NCI-H1105 (cell line): ENCODE measurements at regions not wholly inside any gene's neighbourhood (a gene's known extent, or its start where the extent isn't known, plus 50 kb on each side); places are given as distances from the start of the nearest gene placed in this dataset.

Experiments used
- DNase-seq: peaks from one replicate; lab custom pipeline; 2025; lab: John Stamatoyannopoulos, UW

- DNase-seq = no peak
Measured at GRCh38 chr15:95394186-95395067, 936.1 kb upstream of the NR2F2 start.

- no peak for DNase-seq
Measured at GRCh38 chr15:95400428-95400827, 930.1 kb upstream of the NR2F2 start.

GRCh38 chr15:95401587-95401986, 928.9 kb upstream of the NR2F2 start:
- no peak for DNase-seq

GRCh38 chr15:95405447-95405846, 925.1 kb upstream of the NR2F2 start:
- DNase-seq = no peak

GRCh38 chr15:95407534-95407933, 923.0 kb upstream of the NR2F2 start:
- DNase-seq = no peak

GRCh38 chr15:95409211-95409610, 921.3 kb upstream of the NR2F2 start:
- no peak for DNase-seq

- no peak for DNase-seq
Measured at GRCh38 chr15:95409626-95410310, 920.7 kb upstream of the NR2F2 start.

GRCh38 chr15:95410757-95411156, 919.7 kb upstream of the NR2F2 start:
- DNase-seq = no peak

GRCh38 chr15:95416576-95416975, 913.9 kb upstream of the NR2F2 start:
- no peak for DNase-seq

- no peak for DNase-seq
Measured at GRCh38 chr15:95417761-95418160, 912.7 kb upstream of the NR2F2 start.

- DNase-seq = no peak
Measured at GRCh38 chr15:95422255-95422654, 908.2 kb upstream of the NR2F2 start.

GRCh38 chr15:95425859-95426258, 904.6 kb upstream of the NR2F2 start:
- DNase-seq = no peak

- DNase-seq = no peak
Measured at GRCh38 chr15:95429345-95429744, 901.2 kb upstream of the NR2F2 start.

- DNase-seq = no peak
Measured at GRCh38 chr15:95431518-95431917, 899.0 kb upstream of the NR2F2 start.

- DNase-seq = no peak
Measured at GRCh38 chr15:95432878-95433405, 897.6 kb upstream of the NR2F2 start.

- DNase-seq = no peak
Measured at GRCh38 chr15:95439922-95440376, 890.6 kb upstream of the NR2F2 start.

- no peak for DNase-seq
Measured at GRCh38 chr15:95440712-95441111, 889.8 kb upstream of the NR2F2 start.

GRCh38 chr15:95442107-95442719, 888.3 kb upstream of the NR2F2 start:
- no peak for DNase-seq

- DNase-seq = no peak
Measured at GRCh38 chr15:95444860-95445259, 885.6 kb upstream of the NR2F2 start.

- DNase-seq = no peak
Measured at GRCh38 chr15:95446854-95447253, 883.6 kb upstream of the NR2F2 start.

- no peak for DNase-seq
Measured at GRCh38 chr15:95447486-95447885, 883.0 kb upstream of the NR2F2 start.

- DNase-seq = no peak
Measured at GRCh38 chr15:95448531-95449229, 881.8 kb upstream of the NR2F2 start.
